Lower lobe of right lung (tissue), 2 donors: ENCODE measurements at regions not wholly inside any gene's neighbourhood (a gene's known extent, or its start where the extent isn't known, plus 50 kb on each side); places are given as distances from the start of the nearest gene placed in this dataset.
"Not testable (repeated sequence)": the region's sequence is repeated elsewhere in the genome, so short reads cannot be mapped to it uniquely, and the experiment has no call there.

Experiments used
- ATAC-seq, 2 donors: fragments of 200-7000 bp; cut with Tn5 transposase; one replicate each; pipeline ENCODE4 v1.9.1; 2020 to 2022; ENCODE audit warnings: mild to moderate bottlenecking in 2 of 2, moderate library complexity in 2 of 2
- DNase-seq: peaks from one replicate; pipeline ENCODE4 v3.0.0-alpha.2; 2020
- H3K27ac ChIP-seq: fragments of 200-600 bp; one replicate; pipeline ENCODE4 v1.8.0; 2022
- H3K27me3 ChIP-seq: fragments of 200-600 bp; one replicate; pipeline ENCODE4 v1.8.0; 2022; ENCODE audit warnings: low read depth
- H3K36me3 ChIP-seq: fragments of 200-600 bp; one replicate; pipeline ENCODE4 v1.8.0; 2022; ENCODE audit warnings: mild to moderate bottlenecking
- H3K4me1 ChIP-seq: fragments of 200-600 bp; one replicate; pipeline ENCODE4 v1.8.0; 2022
- H3K4me3 ChIP-seq: fragments of 200-600 bp; one replicate; pipeline ENCODE4 v1.8.0; 2022; ENCODE audit warnings: mild to moderate bottlenecking
- H3K9me3 ChIP-seq: fragments of 200-600 bp; one replicate; pipeline ENCODE4 v1.8.0; 2022
- CTCF ChIP-seq: fragments of 200-600 bp; IDR thresholded peaks from one replicate; pipeline ENCODE4 v1.8.0; 2022; ENCODE audit warnings: antibody characterized with exemption, mild to moderate bottlenecking
- intact Hi-C: fragments of 100-400 bp; cut with DNase I; formaldehyde crosslinking; loops from one replicate; pipeline ENCODE4 v1.11.0; 2022
- donor health status: DM: no; HTN: yes; CAD: no; lungs with severe emphysema.

DNA sequence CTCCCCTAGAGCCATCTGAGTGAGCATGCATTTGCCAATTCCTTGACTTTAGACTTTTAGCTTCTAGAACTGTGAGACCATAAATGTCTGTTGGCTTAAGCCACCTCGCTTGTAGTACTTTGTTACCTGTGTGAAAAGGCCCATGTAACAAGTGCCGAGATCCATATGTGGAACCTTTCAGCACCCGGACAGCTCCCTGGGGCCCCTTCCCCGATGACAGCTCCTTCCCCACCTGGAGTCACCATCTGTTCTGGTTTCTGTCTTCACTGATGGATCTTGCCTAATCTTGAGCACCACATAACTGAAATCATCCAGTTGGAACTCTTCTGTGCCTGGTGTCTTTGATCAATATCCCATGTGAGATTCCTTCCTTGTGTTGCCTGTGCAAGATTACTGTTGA is 78.9 kb upstream of the EEF2KMT start:
- intact Hi-C loops, result no loop called here
- H3K36me3 ChIP-seq, result no peaks in the 10 kb centered on the region
- H3K4me1 ChIP-seq, result no peaks in the 10 kb centered on the region
- no peaks in the 10 kb centered on the region for H3K27me3 ChIP-seq
- no peak overlapping the region for H3K27ac ChIP-seq
- ATAC-seq (no peak), DNase-seq (no peak)
- no peak overlapping the region for H3K4me3 ChIP-seq
- no peak for TF ChIP-seq CTCF
- H3K9me3 ChIP-seq, result no peaks in the 10 kb centered on the region

DNA sequence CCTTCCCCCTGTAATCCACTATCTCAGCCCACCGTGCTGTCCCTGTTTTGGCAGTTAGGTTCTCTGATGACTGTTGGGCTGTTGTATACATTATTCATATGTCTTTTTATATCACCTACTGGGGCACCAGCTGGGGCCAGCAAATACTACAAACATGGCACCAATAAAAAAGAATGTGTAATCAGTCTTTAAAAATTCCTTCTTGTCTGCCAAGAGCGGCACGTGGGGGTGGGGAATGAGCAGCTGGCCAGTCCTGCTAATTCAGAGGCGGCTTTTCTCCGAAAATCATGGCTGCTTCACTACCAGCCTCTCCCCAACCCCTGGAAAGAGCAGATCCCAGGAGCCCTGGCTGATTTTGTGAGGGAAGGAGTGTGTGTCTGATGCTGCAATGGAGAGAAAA is 77.7 kb upstream of the EEF2KMT start:
- H3K4me1 ChIP-seq, result no peaks in the 10 kb centered on the region
- no peak for DNase-seq
- intact Hi-C loops, result no loop called here
- H3K36me3 ChIP-seq, result no peaks in the 10 kb centered on the region
- H3K4me3 ChIP-seq, result no peak overlapping the region
- TF ChIP-seq CTCF, result no peak
- no peaks in the 10 kb centered on the region for H3K9me3 ChIP-seq
- no peak overlapping the region for H3K27ac ChIP-seq
- no peaks in the 10 kb centered on the region for H3K27me3 ChIP-seq
- ATAC-seq, result no peak

- peaks cover 10% of the 10 kb centered on the region for H3K27me3 ChIP-seq
- H3K36me3 ChIP-seq, result no peaks in the 10 kb centered on the region
- no peaks in the 10 kb centered on the region for H3K4me1 ChIP-seq
- H3K9me3 ChIP-seq, result no peaks in the 10 kb centered on the region
- intact Hi-C loops, result no loop called here
- no peak for TF ChIP-seq CTCF
- no peak for DNase-seq
- no peak overlapping the region for H3K4me3 ChIP-seq
- no peak overlapping the region for H3K27ac ChIP-seq
- ATAC-seq, result no peak
These were observed 68.9 kb upstream of the EEF2KMT start for GRCh38 chr16:5166486-5166885.

- H3K9me3 ChIP-seq, DNase-seq, H3K27ac ChIP-seq, H3K4me1 ChIP-seq, H3K36me3 ChIP-seq, H3K4me3 ChIP-seq, ATAC-seq, intact Hi-C loops: not testable (repeated sequence)
- peaks cover 10% of the 10 kb centered on the region for H3K27me3 ChIP-seq
These were observed 67.8 kb upstream of the EEF2KMT start for GRCh38 chr16:5165429-5165828.

- not testable (repeated sequence) for H3K27ac ChIP-seq
These were observed 65.2 kb upstream of the EEF2KMT start for GRCh38 chr16:5162801-5163200.

DNA sequence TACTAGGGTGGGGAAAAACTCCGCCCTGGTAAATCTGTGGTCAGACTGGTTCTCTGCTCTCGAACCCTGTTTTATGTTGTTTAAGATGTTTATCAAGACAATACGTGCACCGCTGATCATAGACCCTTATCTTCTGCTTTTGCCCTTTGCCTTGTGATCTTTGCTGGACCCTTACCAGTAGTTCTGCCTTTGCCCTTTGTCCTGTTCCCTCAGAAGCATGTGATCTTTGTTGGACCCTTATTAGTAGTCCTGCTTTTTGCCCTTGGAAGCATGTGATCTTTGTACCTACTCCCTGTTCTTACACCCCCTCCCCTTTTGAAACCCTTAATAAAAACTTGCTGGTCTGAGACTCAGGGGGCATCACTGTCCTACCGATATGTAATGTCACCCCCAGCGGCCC is 64.3 kb upstream of the EEF2KMT start:
- H3K9me3 ChIP-seq, H3K36me3 ChIP-seq, H3K4me3 ChIP-seq, H3K4me1 ChIP-seq, DNase-seq, ATAC-seq, intact Hi-C loops, H3K27ac ChIP-seq: not testable (repeated sequence)
- H3K27me3 ChIP-seq, result peaks cover 10% of the 10 kb centered on the region

More at GRCh38 chr16:5162801-5163200, 65.2 kb upstream of the EEF2KMT start:
- DNase-seq, intact Hi-C loops, ATAC-seq, H3K4me3 ChIP-seq, H3K4me1 ChIP-seq, H3K36me3 ChIP-seq, H3K9me3 ChIP-seq: not testable (repeated sequence)
- peaks cover 10% of the 10 kb centered on the region for H3K27me3 ChIP-seq

GRCh38 chr16:5160010-5160409 is 62.4 kb upstream of the EEF2KMT start:
- H3K9me3 ChIP-seq, H3K27ac ChIP-seq, H3K4me3 ChIP-seq, H3K36me3 ChIP-seq, intact Hi-C loops, DNase-seq, H3K27me3 ChIP-seq, ATAC-seq, H3K4me1 ChIP-seq: not testable (repeated sequence)

DNA sequence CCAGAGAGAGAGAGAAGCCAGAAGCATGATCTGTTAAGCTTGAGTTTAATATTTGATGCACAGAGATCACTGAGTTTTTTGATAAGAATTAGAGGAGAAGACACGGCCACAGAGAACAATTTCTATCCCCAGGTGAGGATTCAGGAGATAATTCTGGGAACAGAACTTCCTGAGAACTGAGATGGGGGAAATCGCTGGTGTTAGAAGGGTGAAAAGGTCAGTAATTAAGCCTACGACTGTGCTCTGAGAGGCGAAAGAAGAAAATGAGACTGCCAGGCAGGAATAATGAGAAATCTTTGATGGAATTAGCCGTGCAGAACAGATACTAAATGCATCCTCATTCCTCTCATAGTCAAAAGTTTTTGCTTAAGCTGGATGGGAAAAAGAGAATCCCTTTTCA is 61.9 kb upstream of the EEF2KMT start:
- DNase-seq, H3K9me3 ChIP-seq, H3K36me3 ChIP-seq, H3K27me3 ChIP-seq, intact Hi-C loops, H3K27ac ChIP-seq, H3K4me3 ChIP-seq, H3K4me1 ChIP-seq, ATAC-seq: not testable (repeated sequence)
